Gastrocnemius medialis (tissue), 4 donors: ENCODE measurements at regions not wholly inside any gene's neighbourhood (a gene's known extent, or its start where the extent isn't known, plus 50 kb on each side); places are given as distances from the start of the nearest gene placed in this dataset.

Source experiments
- CTCF ChIP-seq, 5 experiments: fragments of 450-650 bp in 3 of 5; fragments of 200-600 bp in 2 of 5; sonication (generic) in 2 of 5; IDR thresholded peaks in 4 of 5; conservative IDR thresholded peaks in 1 of 5; 1 replicate in 4 of 5; 2 replicates in 1 of 5; pipeline ENCODE4 v1.5.1; 2016 to 2019; ENCODE audit warnings: antibody characterized with exemption in 5 of 5, mild to moderate bottlenecking in 3 of 5, moderate library complexity in 3 of 5
- POLR2A ChIP-seq, 2 donors: fragments of 450-650 bp; IDR thresholded peaks; one replicate each; pipeline ENCODE4 v1.6.1; 2017; ENCODE audit warnings: antibody characterized with exemption in 2 of 2, mild to moderate bottlenecking in 2 of 2, moderate library complexity in 2 of 2

DNA sequence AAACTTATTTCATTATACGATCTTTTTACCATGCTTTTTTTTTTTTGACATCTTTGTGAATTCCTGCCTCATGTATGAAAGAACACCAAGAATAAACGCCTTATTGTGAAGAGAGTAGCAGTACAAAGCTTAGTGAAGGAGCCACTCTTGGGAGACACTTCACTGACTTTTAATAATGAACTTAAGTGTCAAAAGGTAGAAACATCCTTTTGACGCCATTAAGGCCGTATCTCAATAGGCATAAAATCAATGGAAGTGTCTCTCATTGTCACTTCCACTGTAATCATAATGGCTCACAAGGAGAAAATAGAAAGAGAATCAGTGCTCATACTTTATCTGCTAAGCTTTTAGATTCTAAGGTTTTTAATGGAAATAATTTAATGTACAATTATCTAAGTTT lies 657.8 kb downstream of the DIPK2A start:
- TF ChIP-seq CTCF (IDR thresholded peaks at IDR 0.05 in 4 of 5, conservative IDR thresholded peaks at IDR 0.05 in 1 of 5) (no peak), POLR2A (IDR thresholded peaks at IDR 0.05) (no peak)
